IMR-90 (cell line): ENCODE measurements at regions not wholly inside any gene's neighbourhood (a gene's known extent, or its start where the extent isn't known, plus 50 kb on each side); places are given as distances from the start of the nearest gene placed in this dataset.
"Not testable (repeated sequence)": the region's sequence is repeated elsewhere in the genome, so short reads cannot be mapped to it uniquely, and the experiment has no call there.

Source experiments
- ATAC-seq: fragments of 200-7000 bp; cut with Tn5 transposase; 2 replicates; pipeline ENCODE4 v1.9.1; 2020; ENCODE audit warnings: low read depth, mild to moderate bottlenecking, moderate library complexity
- BruUV-seq: library from RNA; stranded (reverse); fragments of 400-500 nt; replicated peaks from 2 replicates; lab custom pipeline; 2021; lab: Mats Ljungman, UMichigan
- CTCF ChIA-PET: fragments of 300-600 bp; formaldehyde crosslinking; extraction: SDS; loops from one replicate; lab custom pipeline; 2021; ENCODE audit warnings: antibody characterized with exemption; lab: Yijun Ruan, JAX
- POLR2A ChIA-PET: fragments of 300-600 bp; sonication (Branson Sonifier 250); formaldehyde crosslinking; loops from one replicate; lab custom pipeline; 2022; ENCODE audit warnings: antibody characterized with exemption; ENCODE audit not compliant: unreplicated experiment; lab: Charles Lee
- DNase-seq: peaks from one replicate; pipeline ENCODE4 v3.0.0; 2013
- H2AFZ ChIP-seq: replicated peaks from 2 replicates; pipeline ENCODE3; 2013; ENCODE audit warnings: low read length, mild to moderate bottlenecking; ENCODE audit not compliant: poor library complexity
- H2AK5ac ChIP-seq: 2 replicates; pipeline ENCODE4 v1.6.1; 2013; ENCODE audit warnings: low read depth, low read length, inconsistent platforms
- H2AK9ac ChIP-seq: replicated peaks from 2 replicates; pipeline ENCODE3; 2013; ENCODE audit warnings: mild to moderate bottlenecking, low read depth, low read length, moderate library complexity; ENCODE audit not compliant: poor library complexity
- H2BK120ac ChIP-seq: 2 replicates; pipeline ENCODE4 v1.6.1; 2013; ENCODE audit warnings: low read depth, low read length, inconsistent platforms
- H2BK15ac ChIP-seq: 3 replicates; pipeline ENCODE4 v1.6.1; 2013; ENCODE audit warnings: low read depth, low read length, inconsistent platforms
- H2BK20ac ChIP-seq: 2 replicates; pipeline ENCODE4 v1.6.1; 2013; ENCODE audit warnings: low read depth, mild to moderate bottlenecking, inconsistent platforms, low read length, moderate library complexity
- H2BK5ac ChIP-seq: 2 replicates; pipeline ENCODE4 v1.6.1; 2013; ENCODE audit warnings: mild to moderate bottlenecking, low read depth, low read length, inconsistent platforms; ENCODE audit not compliant: poor library complexity, severe bottlenecking
- H3K14ac ChIP-seq: replicated peaks from 2 replicates; pipeline ENCODE4 v1.6.1; 2013; ENCODE audit warnings: low read depth, low read length, inconsistent platforms
- H3K18ac ChIP-seq: 2 replicates; pipeline ENCODE4 v1.6.1; 2013; ENCODE audit warnings: low read depth, low read length, control low read depth
- H3K23ac ChIP-seq: 2 replicates; pipeline ENCODE4 v1.6.1; 2013; ENCODE audit warnings: low read depth, low read length, inconsistent platforms
- H3K27ac ChIP-seq: 2 replicates; pipeline ENCODE4 v1.5.1; 2013; ENCODE audit warnings: mild to moderate bottlenecking, control low read depth, low read length; ENCODE audit not compliant: insufficient read depth
- H3K27me3 ChIP-seq: 2 replicates; pipeline ENCODE4 v1.6.1; 2013; ENCODE audit warnings: low read length; ENCODE audit not compliant: control insufficient read depth, insufficient read depth
- H3K36me3 ChIP-seq: 2 replicates; pipeline ENCODE4 v1.6.1; 2013; ENCODE audit warnings: low read length, mixed read lengths; ENCODE audit not compliant: control insufficient read depth, insufficient read depth
- H3K4ac ChIP-seq: 2 replicates; pipeline ENCODE4 v1.6.1; 2013; ENCODE audit warnings: low read depth, low read length, inconsistent platforms
- H3K4me1 ChIP-seq: 2 replicates; pipeline ENCODE4 v1.6.1; 2013; ENCODE audit warnings: low read length, mixed read lengths; ENCODE audit not compliant: control insufficient read depth, insufficient read depth
- H3K4me2 ChIP-seq: 2 replicates; pipeline ENCODE4 v1.6.1; 2013; ENCODE audit warnings: low read depth, mild to moderate bottlenecking, control low read depth, low read length, moderate library complexity
- H3K4me3 ChIP-seq: 2 replicates; pipeline ENCODE4 v1.5.1; 2013; ENCODE audit warnings: low read depth, mild to moderate bottlenecking, control low read depth, low read length, moderate library complexity; ENCODE audit not compliant: insufficient read depth
- H3K56ac ChIP-seq: 2 replicates; pipeline ENCODE4 v1.6.1; 2013; ENCODE audit warnings: low read length, inconsistent platforms; ENCODE audit not compliant: insufficient read depth; ENCODE audit errors: extremely low read depth
- H3K79me1 ChIP-seq, 2 experiments: 2 replicates each; pipeline ENCODE4 v1.6.1; 2013; ENCODE audit warnings: low read length in 2 of 2, inconsistent platforms in 1 of 2, low read depth in 1 of 2
- H3K9ac ChIP-seq: 2 replicates; pipeline ENCODE4 v1.6.1; 2013; ENCODE audit warnings: low read depth, low read length, control low read depth
- H3K9me1 ChIP-seq: 2 replicates; pipeline ENCODE4 v1.6.1; 2013; ENCODE audit warnings: low read length, inconsistent platforms; ENCODE audit not compliant: insufficient read depth
- H3K9me3 ChIP-seq: 2 replicates; pipeline ENCODE4 v1.6.1; 2013; ENCODE audit warnings: low read length; ENCODE audit not compliant: control insufficient read depth, insufficient read depth
- H4K20me1 ChIP-seq: 2 replicates; pipeline ENCODE4 v1.6.1; 2013; ENCODE audit warnings: low read length, inconsistent platforms; ENCODE audit not compliant: insufficient read depth
- H4K5ac ChIP-seq: 2 replicates; pipeline ENCODE4 v1.6.1; 2013; ENCODE audit warnings: mild to moderate bottlenecking, low read depth, low read length, control low read depth
- H4K8ac ChIP-seq, 2 experiments: 2 replicates each; pipeline ENCODE4 v1.6.1; 2013; ENCODE audit warnings: low read depth in 2 of 2, low read length in 2 of 2, control low read depth in 1 of 2, inconsistent platforms in 1 of 2
- H4K91ac ChIP-seq: 2 replicates; pipeline ENCODE4 v1.6.1; 2013; ENCODE audit warnings: low read depth, low read length, inconsistent platforms; ENCODE audit not compliant: insufficient read depth
- WGBS, 2 experiments: methylation state at CpG; one replicate each; pipeline versions ENCODE4 v1.1.5 to v1.1.7; 2013; ENCODE audit warnings: missing lambda C conversion rate in 2 of 2; ENCODE audit not compliant: insufficient read length in 1 of 2; ENCODE audit errors: extremely low coverage in 2 of 2; 5-methylcytosine and 5-hydroxymethylcytosine counted together
- dilution Hi-C: fragments of 300-500 bp; cut with HindIII; formaldehyde crosslinking; loops from one replicate; pipeline ENCODE4 v1.14.3; 2018; ENCODE audit warnings: low sequenced_read_pairs; ENCODE audit not compliant: unreplicated experiment
- in situ Hi-C: fragments of 300-500 bp; cut with MboI; formaldehyde crosslinking; loops from 3 replicates; pipeline ENCODE4 v1.14.3; 2019; ENCODE audit warnings: low sequenced_read_pairs, inconsistent platforms, mixed read lengths
- intact Hi-C: fragments of 100-400 bp; cut with micrococcal nuclease; formaldehyde crosslinking; loops from 2 replicates; pipeline ENCODE4 v1.10.0; 2022

DNA sequence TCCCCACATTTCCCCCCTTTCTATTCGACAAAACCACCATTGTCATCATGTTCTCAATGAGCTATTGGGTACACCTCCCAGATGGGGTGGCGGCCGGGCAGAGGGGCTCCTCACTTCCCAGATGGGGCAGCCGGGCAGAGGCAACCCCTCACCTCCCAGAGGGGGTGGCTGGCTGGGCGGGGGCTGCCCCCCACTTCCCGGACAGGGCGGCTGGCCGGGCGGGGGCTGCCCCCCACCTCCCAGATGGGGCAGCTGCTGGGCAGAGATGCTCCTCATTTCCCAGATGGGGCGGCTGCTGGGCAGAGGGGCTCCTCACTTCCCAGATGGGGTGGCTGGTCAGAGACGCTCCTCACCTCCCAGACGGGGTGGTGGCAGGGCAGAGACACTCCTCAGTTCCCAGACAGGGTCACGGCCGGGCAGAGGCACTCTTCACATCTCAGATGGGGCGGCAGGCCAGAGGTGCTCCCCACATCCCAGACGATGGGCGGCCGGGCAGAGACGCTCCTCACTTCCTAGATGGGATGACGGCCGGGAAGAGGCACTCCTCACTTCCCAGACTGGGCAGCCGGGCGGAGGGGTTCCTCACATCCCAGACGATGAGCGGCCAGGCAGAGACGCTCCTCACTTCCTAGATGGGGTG lies 221.5 kb downstream of the NNT start:
- H3K9ac ChIP-seq, H3K9me1 ChIP-seq, H3K18ac ChIP-seq, H3K9me3 ChIP-seq, H4K5ac ChIP-seq, H4K91ac ChIP-seq, H3K14ac ChIP-seq, H3K79me1 ChIP-seq, H2AFZ ChIP-seq, H3K4me3 ChIP-seq, H2BK20ac ChIP-seq, H2AK9ac ChIP-seq, H3K36me3 ChIP-seq, DNase-seq, intact Hi-C loops, H2BK120ac ChIP-seq, H3K4me2 ChIP-seq, dilution Hi-C loops, H3K27ac ChIP-seq, H4K20me1 ChIP-seq, H3K56ac ChIP-seq, in situ Hi-C loops, H3K4me1 ChIP-seq, H3K23ac ChIP-seq, H2BK5ac ChIP-seq, H2BK15ac ChIP-seq, H2AK5ac ChIP-seq, BruUV-seq, CTCF ChIA-PET, POLR2A ChIA-PET, ATAC-seq, H4K8ac ChIP-seq, H3K27me3 ChIP-seq, H3K4ac ChIP-seq: not testable (repeated sequence)
- 88% methylated on average over 3 of the region's 26 CpGs; no CpG with 5 or more reads in 1 of the 2 experiments for WGBS, 2 experiments

- H2AFZ ChIP-seq, H3K36me3 ChIP-seq, H3K27me3 ChIP-seq, H2BK15ac ChIP-seq, in situ Hi-C loops, H4K5ac ChIP-seq, dilution Hi-C loops, H3K9me1 ChIP-seq, H3K4me1 ChIP-seq, H4K20me1 ChIP-seq, H2AK5ac ChIP-seq, DNase-seq, H2AK9ac ChIP-seq, H3K56ac ChIP-seq, CTCF ChIA-PET, H3K23ac ChIP-seq, POLR2A ChIA-PET, BruUV-seq, H4K8ac ChIP-seq, H2BK5ac ChIP-seq, H4K91ac ChIP-seq, ATAC-seq, H2BK20ac ChIP-seq, intact Hi-C loops, H3K4me2 ChIP-seq, H3K18ac ChIP-seq, H3K27ac ChIP-seq, H3K4ac ChIP-seq, H2BK120ac ChIP-seq, H3K4me3 ChIP-seq, H3K9ac ChIP-seq, H3K14ac ChIP-seq, H3K79me1 ChIP-seq: not testable (repeated sequence)
- H3K9me3 ChIP-seq = peaks cover 10% of the 10 kb centered on the region; the same call in 1 of the 2 replicates
- WGBS, 2 experiments = no CpG with 5 or more reads among the region's 1 CpG
Observed at GRCh38 chr5:43818394-43818793, 215.4 kb downstream of the NNT start.
